ENCODE measurements at regions not wholly inside any gene's neighbourhood (a gene's known extent, or its start where the extent isn't known, plus 50 kb on each side); places are given as distances from the start of the nearest gene placed in this dataset.
"Not testable (repeated sequence)": the region's sequence is repeated elsewhere in the genome, so short reads cannot be mapped to it uniquely, and the experiment has no call there.

DNA sequence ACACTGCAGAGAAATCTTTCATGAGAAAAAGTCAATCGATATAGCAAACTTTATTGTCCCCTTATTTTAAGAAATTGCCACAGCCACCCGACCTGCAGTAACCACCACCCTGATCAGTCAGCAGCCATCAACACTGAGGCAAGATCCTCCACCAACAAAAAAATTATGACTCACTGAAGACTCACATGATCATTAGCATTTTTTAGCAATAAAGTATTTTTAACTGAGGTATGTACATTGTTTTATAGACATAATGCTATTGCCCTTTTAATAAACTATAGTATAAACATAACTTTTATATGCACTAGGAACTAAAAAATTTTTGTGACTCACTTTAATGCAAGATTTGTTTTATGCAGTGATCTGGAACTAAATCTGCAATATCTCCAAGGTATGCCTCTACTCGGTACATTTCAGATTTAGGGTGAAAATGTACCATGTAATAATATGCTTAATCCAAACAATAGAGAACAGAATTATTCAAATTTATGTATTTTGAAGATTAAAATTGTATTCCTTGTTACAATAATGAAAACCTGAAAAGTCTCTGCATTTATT, 79.2 kb upstream of the CEP126 start:
- ChIA-PET POLR2A (no interaction called here), RAD21 (ENCODE audit: low non-redundant PET in 1 of 2, low total read pairs in 2 of 2, uncharacterized antibody in 2 of 2, unreplicated experiment in 2 of 2) (no interaction called here), CTCF (no interaction called here)
- Histone ChIP-seq H3K79me2 (ENCODE audit: insufficient read depth, low read length) (no peaks in the 10 kb centered on the region), H3K27me3 (ENCODE audit: insufficient read depth, low read length) (no peaks in the 10 kb centered on the region), H2AFZ (ENCODE audit: low read depth, low read length, poor library complexity, severe bottlenecking) (no peak overlapping the region), H3K9ac (ENCODE audit: low read length) (no peak overlapping the region), H3K4me2 (ENCODE audit: low read length) (no peak overlapping the region), H4K20me1 (ENCODE audit: insufficient read depth) (no peaks in the 10 kb centered on the region), H3K27ac (ENCODE audit: low read depth, low read length) (no peak overlapping the region), H3K4me1 (ENCODE audit: control insufficient read depth in 1 of 2, insufficient read depth in 2 of 2, low read length in 2 of 2) (no peaks in the 10 kb centered on the region), H3K4me3 (replicated peaks in 1 of 2; ENCODE audit: low read depth in 1 of 2, low read length in 2 of 2) (no peak overlapping the region), H3K9me3 (ENCODE audit: control insufficient read depth in 1 of 2, insufficient read depth in 1 of 2, low read depth in 1 of 2, low read length in 2 of 2) (no peaks in the 10 kb centered on the region), H3K36me3 (ENCODE audit: control insufficient read depth in 1 of 2, insufficient read depth in 2 of 2, low read length in 2 of 2) (no peaks in the 10 kb centered on the region), H3K9me2 (ENCODE audit: insufficient read depth) (no peaks in the 10 kb centered on the region)
- ATAC-seq (no peak), DNase-seq (ENCODE audit: low read depth, low spot score) (no peak)
- intact Hi-C loops (cut with micrococcal nuclease): no loop called here
- no TSS peak for BruUV-seq (replicated peaks)
- TF ChIP-seq, protein P1, sequence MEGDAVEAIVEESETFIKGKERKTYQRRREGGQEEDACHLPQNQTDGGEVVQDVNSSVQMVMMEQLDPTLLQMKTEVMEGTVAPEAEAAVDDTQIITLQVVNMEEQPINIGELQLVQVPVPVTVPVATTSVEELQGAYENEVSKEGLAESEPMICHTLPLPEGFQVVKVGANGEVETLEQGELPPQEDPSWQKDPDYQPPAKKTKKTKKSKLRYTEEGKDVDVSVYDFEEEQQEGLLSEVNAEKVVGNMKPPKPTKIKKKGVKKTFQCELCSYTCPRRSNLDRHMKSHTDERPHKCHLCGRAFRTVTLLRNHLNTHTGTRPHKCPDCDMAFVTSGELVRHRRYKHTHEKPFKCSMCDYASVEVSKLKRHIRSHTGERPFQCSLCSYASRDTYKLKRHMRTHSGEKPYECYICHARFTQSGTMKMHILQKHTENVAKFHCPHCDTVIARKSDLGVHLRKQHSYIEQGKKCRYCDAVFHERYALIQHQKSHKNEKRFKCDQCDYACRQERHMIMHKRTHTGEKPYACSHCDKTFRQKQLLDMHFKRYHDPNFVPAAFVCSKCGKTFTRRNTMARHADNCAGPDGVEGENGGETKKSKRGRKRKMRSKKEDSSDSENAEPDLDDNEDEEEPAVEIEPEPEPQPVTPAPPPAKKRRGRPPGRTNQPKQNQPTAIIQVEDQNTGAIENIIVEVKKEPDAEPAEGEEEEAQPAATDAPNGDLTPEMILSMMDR (IDR thresholded peaks at IDR 0.05 in 2 of 3, conservative IDR thresholded peaks at IDR 0.05 in 1 of 3; ENCODE audit: borderline replicate concordance in 1 of 3, insufficient read depth in 1 of 3, low read depth in 2 of 3, low read length in 2 of 3): no peak
- TF ChIP-seq CBX3 (IDR thresholded peaks at IDR 0.05; ENCODE audit: low read depth) (no peak), SP1 (IDR thresholded peaks at IDR 0.05; ENCODE audit: low read depth) (no peak), ZFX (IDR thresholded peaks at IDR 0.05) (no peak), SIN3A (IDR thresholded peaks at IDR 0.05; ENCODE audit: low read depth) (no peak), EZH2phosphoT487 (IDR thresholded peaks at IDR 0.05; ENCODE audit: borderline replicate concordance) (no peak), ELF1 (IDR thresholded peaks at IDR 0.05; ENCODE audit: borderline replicate concordance, low read depth) (no peak), POLR2A (IDR thresholded peaks at IDR 0.05; ENCODE audit: borderline replicate concordance, extremely low read depth, insufficient read depth, insufficient read length) (no peak), POLR2AphosphoS5 (IDR thresholded peaks at IDR 0.05; ENCODE audit: low read depth, low read length) (no peak)
- TF ChIP-seq, protein P2, sequence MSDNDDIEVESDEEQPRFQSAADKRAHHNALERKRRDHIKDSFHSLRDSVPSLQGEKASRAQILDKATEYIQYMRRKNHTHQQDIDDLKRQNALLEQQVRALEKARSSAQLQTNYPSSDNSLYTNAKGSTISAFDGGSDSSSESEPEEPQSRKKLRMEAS (IDR thresholded peaks at IDR 0.05): no peak

DNA sequence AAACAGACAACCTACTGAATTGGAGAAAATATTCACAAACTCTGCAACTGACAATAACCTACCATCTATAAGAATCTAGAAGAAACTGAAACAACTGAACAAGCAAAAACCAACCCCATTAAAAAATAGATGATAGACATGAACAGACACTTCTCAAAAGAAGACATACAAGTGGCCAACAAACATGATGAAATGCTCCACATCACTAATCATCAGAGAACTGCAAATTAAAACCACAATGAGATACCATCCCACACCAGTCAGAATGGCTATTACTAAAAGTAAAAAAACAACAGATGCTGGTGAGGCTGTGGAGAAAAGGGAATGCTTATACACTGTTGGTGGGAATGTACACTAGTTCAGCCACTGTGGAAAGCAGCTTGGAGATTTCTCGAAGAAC, 84.3 kb upstream of the CEP126 start:
- H3K4me2 ChIP-seq (ENCODE audit: low read length); DNase-seq (ENCODE audit: low read depth, low spot score); H3K79me2 ChIP-seq (ENCODE audit: insufficient read depth, low read length); H3K36me3 ChIP-seq (ENCODE audit: control insufficient read depth in 1 of 2, insufficient read depth in 2 of 2, low read length in 2 of 2); H3K4me1 ChIP-seq (ENCODE audit: control insufficient read depth in 1 of 2, insufficient read depth in 2 of 2, low read length in 2 of 2); H3K27me3 ChIP-seq (ENCODE audit: insufficient read depth, low read length); H3K9me2 ChIP-seq (ENCODE audit: insufficient read depth); H4K20me1 ChIP-seq (ENCODE audit: insufficient read depth); BruUV-seq (replicated peaks); H3K27ac ChIP-seq (ENCODE audit: low read depth, low read length); H3K9me3 ChIP-seq (ENCODE audit: control insufficient read depth in 1 of 2, insufficient read depth in 1 of 2, low read depth in 1 of 2, low read length in 2 of 2); CTCF ChIA-PET; RAD21 ChIA-PET (ENCODE audit: low non-redundant PET in 1 of 2, low total read pairs in 2 of 2, uncharacterized antibody in 2 of 2, unreplicated experiment in 2 of 2); H2AFZ ChIP-seq (ENCODE audit: low read depth, low read length, poor library complexity, severe bottlenecking); H3K4me3 ChIP-seq (replicated peaks in 1 of 2; ENCODE audit: low read depth in 1 of 2, low read length in 2 of 2); intact Hi-C loops (cut with micrococcal nuclease); ATAC-seq; H3K9ac ChIP-seq (ENCODE audit: low read length); POLR2A ChIA-PET: not testable (repeated sequence)
